ENCODE measurements at regions not wholly inside any gene's neighbourhood (a gene's known extent, or its start where the extent isn't known, plus 50 kb on each side); places are given as distances from the start of the nearest gene placed in this dataset.
A peak's percentile ranks its signal among the peaks of the same experiment; 100 is the strongest.

DNA sequence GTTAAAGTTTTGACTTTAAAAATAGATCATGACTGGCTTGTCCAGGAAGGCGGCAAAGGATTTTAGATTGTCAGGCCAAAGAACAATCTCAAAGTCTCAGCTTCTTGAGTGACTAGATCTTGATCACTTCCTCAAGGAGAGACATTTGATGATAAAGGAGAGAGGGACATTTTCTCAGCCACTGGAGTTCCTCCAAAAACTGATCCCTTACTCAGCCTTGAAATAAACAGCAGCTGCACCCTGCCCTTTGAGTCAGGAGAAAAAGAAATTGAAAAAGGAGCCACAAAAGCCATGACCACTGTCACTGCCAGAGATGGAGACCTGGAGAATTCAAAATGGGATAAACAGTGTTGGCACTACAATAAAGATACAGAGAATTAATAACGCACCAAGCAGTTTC lies 288.4 kb upstream of the PRMT6 start:
- 35 to 51% methylated on average over 2 of the region's 2 CpGs for WGBS, 2 donors
- no peaks in the 10 kb centered on the region for H3K4me1 ChIP-seq
- ATAC-seq (no peak), FAIRE-seq (no peak), DNase-seq (no peak)
- intact Hi-C loops (cut with DNase I), result no loop called here
- no peak overlapping the region for H3K27ac ChIP-seq
- H3K36me3 ChIP-seq, result no peaks in the 10 kb centered on the region
- H3K27me3 ChIP-seq, result no peaks in the 10 kb centered on the region
- TF ChIP-seq, protein P1, sequence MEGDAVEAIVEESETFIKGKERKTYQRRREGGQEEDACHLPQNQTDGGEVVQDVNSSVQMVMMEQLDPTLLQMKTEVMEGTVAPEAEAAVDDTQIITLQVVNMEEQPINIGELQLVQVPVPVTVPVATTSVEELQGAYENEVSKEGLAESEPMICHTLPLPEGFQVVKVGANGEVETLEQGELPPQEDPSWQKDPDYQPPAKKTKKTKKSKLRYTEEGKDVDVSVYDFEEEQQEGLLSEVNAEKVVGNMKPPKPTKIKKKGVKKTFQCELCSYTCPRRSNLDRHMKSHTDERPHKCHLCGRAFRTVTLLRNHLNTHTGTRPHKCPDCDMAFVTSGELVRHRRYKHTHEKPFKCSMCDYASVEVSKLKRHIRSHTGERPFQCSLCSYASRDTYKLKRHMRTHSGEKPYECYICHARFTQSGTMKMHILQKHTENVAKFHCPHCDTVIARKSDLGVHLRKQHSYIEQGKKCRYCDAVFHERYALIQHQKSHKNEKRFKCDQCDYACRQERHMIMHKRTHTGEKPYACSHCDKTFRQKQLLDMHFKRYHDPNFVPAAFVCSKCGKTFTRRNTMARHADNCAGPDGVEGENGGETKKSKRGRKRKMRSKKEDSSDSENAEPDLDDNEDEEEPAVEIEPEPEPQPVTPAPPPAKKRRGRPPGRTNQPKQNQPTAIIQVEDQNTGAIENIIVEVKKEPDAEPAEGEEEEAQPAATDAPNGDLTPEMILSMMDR (IDR thresholded peaks at IDR 0.05), result no peak
- H3K9me3 ChIP-seq, result no peaks in the 10 kb centered on the region
- no peak overlapping the region for H3K4me3 ChIP-seq

DNA sequence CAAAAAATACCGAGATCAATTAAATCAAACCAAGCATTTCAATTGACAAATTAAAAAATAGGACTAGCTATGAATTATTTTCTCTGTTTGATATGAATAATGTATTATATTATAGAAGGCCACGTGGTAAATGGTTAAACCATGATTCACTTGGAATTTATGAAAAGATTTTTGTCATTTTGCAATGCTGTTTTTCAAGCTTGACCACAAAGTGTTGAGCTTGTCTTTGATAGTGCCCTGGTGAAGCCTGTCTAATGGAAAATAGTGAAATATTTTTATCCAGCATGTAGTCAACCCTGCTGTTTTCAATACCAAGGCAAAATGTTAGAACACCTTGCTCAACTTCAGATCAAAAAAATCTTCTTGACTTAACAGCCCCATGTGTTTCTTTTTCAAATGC lies 288.0 kb upstream of the PRMT6 start:
- ATAC-seq, result peak in 1 of 4 donors; percentile 35
- no peak overlapping the region for H3K27ac ChIP-seq
- no peaks in the 10 kb centered on the region for H3K9me3 ChIP-seq
- no peak overlapping the region for H3K4me3 ChIP-seq
- intact Hi-C loops (cut with DNase I), result no loop called here
- no peaks in the 10 kb centered on the region for H3K4me1 ChIP-seq
- 17 to 29% methylated on average over 2 of the region's 2 CpGs for WGBS, 2 donors
- TF ChIP-seq, protein P1 (IDR thresholded peaks at IDR 0.05), result no peak
- no peaks in the 10 kb centered on the region for H3K36me3 ChIP-seq
- no peaks in the 10 kb centered on the region for H3K27me3 ChIP-seq
- FAIRE-seq, result no peak
- no peak for DNase-seq

DNA sequence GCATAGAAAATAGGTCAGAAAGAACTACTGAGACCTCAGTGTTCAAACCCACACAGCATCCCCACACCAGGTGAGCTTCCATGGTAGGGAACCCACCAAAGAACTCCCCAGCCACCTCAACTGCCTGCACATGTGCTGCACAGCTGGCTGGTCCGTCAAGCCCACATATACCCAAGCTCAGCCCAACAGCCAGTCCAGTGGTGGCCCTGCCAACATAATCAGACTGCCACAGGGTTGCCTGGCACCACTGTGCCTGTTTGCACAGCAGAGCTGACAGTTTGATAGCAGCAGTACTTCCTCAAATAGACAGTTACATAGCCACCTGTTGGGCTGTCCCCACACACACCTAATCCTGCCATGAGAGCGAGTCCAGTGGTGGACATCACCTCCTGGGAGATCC lies 283.3 kb upstream of the PRMT6 start:
- 42 to 51% methylated on average over 2 of the region's 2 CpGs for WGBS, 2 donors

DNA sequence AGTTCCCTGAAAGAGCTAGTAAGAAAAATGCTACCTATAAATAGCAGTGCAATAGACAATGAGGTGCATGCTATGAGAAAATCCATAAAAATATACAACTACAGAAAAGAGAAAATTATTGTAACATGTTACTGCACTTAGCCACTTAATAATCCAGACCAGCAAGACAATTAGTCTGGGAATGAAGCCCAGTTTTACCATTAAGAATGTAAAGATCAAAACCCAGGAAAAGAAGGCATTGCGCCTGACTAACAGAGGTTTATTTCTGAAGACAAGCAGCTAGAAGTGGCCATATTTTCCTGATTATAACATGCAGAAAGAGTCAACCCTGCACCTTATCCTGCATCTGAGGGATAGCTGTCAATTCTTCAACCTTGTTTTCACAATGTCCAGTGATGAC lies 276.4 kb upstream of the PRMT6 start:
- ATAC-seq (no peak), DNase-seq (no peak), FAIRE-seq (no peak)
- TF ChIP-seq, protein P1 (IDR thresholded peaks at IDR 0.05), result no peak
- intact Hi-C loops (cut with DNase I), result no loop called here
- no peaks in the 10 kb centered on the region for H3K36me3 ChIP-seq
- H3K9me3 ChIP-seq, result no peaks in the 10 kb centered on the region
- H3K27me3 ChIP-seq, result no peaks in the 10 kb centered on the region
- WGBS, 2 donors, result 74 to 82% methylated on average over 1 of the region's 1 CpG
- no peak overlapping the region for H3K4me3 ChIP-seq
- H3K4me1 ChIP-seq, result no peaks in the 10 kb centered on the region
- no peak overlapping the region for H3K27ac ChIP-seq

More for the DNA sequence above, 283.3 kb upstream of the PRMT6 start:
- no peaks in the 10 kb centered on the region for H3K27me3 ChIP-seq
- intact Hi-C loops (cut with DNase I), result no loop called here
- FAIRE-seq, result no peak
- TF ChIP-seq, protein P1 (IDR thresholded peaks at IDR 0.05), result no peak
- no peak overlapping the region for H3K27ac ChIP-seq
- no peaks in the 10 kb centered on the region for H3K9me3 ChIP-seq
- H3K36me3 ChIP-seq, result no peaks in the 10 kb centered on the region
- peak in 1 of 6 donors; percentile 25 for DNase-seq
- ATAC-seq, result no peak
- no peaks in the 10 kb centered on the region for H3K4me1 ChIP-seq
- H3K4me3 ChIP-seq, result no peak overlapping the region

DNA sequence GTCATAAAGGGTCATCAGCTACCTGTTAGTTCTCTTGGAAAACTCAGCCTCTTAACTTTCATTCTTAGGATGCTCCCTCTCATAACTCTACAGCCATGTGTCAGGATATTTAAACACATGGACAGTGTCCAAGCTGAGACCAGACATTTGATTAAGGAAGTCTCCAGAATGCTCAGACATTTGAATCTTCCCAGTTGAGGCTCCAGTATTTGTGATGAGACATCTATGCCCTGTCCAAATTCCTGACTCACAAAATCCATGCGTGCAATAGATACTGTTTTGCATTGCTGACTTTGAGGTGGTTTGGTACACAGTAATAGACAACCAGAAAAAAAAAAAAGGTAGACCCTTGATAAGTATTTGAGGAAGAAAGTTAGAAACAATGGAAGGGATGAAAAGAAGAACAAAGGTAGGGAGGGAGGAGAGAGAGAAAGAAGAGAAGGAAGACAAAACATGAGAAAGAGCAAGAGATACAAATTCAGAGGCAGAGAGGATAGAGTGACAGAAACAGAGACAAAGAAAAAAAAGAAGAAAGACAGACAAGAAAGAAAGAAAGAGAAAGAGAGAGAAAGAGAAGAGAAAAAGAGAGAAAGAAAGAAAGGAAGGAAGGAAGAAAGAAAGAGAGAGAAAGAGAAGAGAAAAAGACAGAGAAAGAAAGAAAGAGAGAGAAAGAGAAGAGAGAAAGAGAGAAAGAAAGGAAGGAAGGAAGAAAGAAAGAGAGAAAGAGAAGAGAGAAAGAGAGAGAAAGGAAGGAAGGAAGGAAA lies 275.5 kb upstream of the PRMT6 start:
- WGBS, 2 donors, result 66 to 70% methylated on average over 1 of the region's 1 CpG
- FAIRE-seq, result no peak
- Histone ChIP-seq H3K9me3 (no peaks in the 10 kb centered on the region), H3K27ac (no peak overlapping the region), H3K36me3 (no peaks in the 10 kb centered on the region), H3K27me3 (no peaks in the 10 kb centered on the region), H3K4me3 (no peak overlapping the region), H3K4me1 (no peaks in the 10 kb centered on the region)
- TF ChIP-seq, protein P1 (IDR thresholded peaks at IDR 0.05), result no peak
- no peak for DNase-seq
- intact Hi-C loops (cut with DNase I), result no loop called here
- no peak for ATAC-seq

Data from pancreas (tissue), 10 donors.